Vagina (tissue), 2 donors: ENCODE measurements at regions not wholly inside any gene's neighbourhood (a gene's known extent, or its start where the extent isn't known, plus 50 kb on each side); places are given as distances from the start of the nearest gene placed in this dataset.

ENCODE experiments used
- DNase-seq, 2 donors: peaks; one replicate each; pipeline ENCODE4 v3.0.0-alpha.2; 2017; ENCODE audit errors: extremely low spot score in 2 of 2
- H3K27ac ChIP-seq: fragments of 200-600 bp; sonication (generic); one replicate; pipeline ENCODE4 v1.5.1; 2019
- H3K27me3 ChIP-seq: fragments of 200-600 bp; sonication (generic); one replicate; pipeline ENCODE4 v1.5.1; 2019
- H3K36me3 ChIP-seq, 2 donors: fragments of 200-600 bp; sonication (generic); one replicate each; pipeline ENCODE4 v1.5.1; 2017 to 2019
- H3K4me1 ChIP-seq: fragments of 200-600 bp; sonication (generic); one replicate; pipeline ENCODE4 v1.5.1; 2019
- H3K4me3 ChIP-seq, 2 donors: fragments of 200-600 bp; sonication (generic); 1 replicate in 1 of 2; 2 replicates in 1 of 2; pipeline ENCODE4 v1.5.1; 2016 to 2019
- H3K9me3 ChIP-seq: fragments of 200-600 bp; sonication (generic); one replicate; pipeline ENCODE4 v1.5.1; 2019
- CTCF ChIP-seq, 3 experiments: fragments of 450-650 bp in 2 of 3; fragments of 200-600 bp in 1 of 3; sonication (generic) in 1 of 3; IDR thresholded peaks; one replicate each; pipeline ENCODE4 v1.5.1; 2017 to 2019; ENCODE audit warnings: antibody characterized with exemption in 3 of 3, mild to moderate bottlenecking in 2 of 3, moderate library complexity in 2 of 3
- POLR2A ChIP-seq, 2 donors: fragments of 450-650 bp; IDR thresholded peaks; one replicate each; pipeline ENCODE4 v1.6.1; 2017; ENCODE audit warnings: antibody characterized with exemption in 2 of 2, mild to moderate bottlenecking in 2 of 2, moderate library complexity in 2 of 2
- POLR2AphosphoS5 ChIP-seq, 2 donors: sonication (generic); formaldehyde crosslinking; IDR thresholded peaks; one replicate each; pipeline ENCODE4 v1.9.0; 2017; ENCODE audit warnings: antibody characterized with exemption in 2 of 2, mild to moderate bottlenecking in 2 of 2, low read depth in 1 of 2; ENCODE audit not compliant: insufficient read depth in 1 of 2
- intact Hi-C: fragments of 100-400 bp; cut with DNase I; formaldehyde crosslinking; loops from one replicate; pipeline ENCODE4 v1.15.1; 2023

DNA sequence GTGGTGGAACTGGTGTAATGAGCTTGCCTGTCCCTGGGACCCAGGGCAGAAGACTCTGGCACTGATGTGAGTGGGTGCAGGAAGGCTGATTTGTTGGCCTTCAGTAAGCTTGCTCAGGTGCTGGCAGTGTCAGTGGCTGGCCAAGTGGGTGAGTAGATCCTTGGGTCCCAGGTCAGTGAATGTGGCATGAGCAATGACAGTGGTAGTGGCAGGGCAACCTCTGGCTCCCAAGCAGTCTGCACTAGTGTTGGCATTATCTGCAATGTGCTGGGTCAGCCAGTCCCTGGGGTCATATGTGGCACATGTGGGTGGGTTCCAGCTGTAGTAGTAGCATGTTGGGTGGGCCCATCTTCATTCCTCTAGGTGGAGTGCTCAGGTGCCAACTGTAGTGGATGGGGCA, 640.9 kb upstream of the GRM3 start:
- Histone ChIP-seq H3K27me3 (no peaks in the 10 kb centered on the region), H3K4me1 (no peaks in the 10 kb centered on the region), H3K36me3 (no peaks in the 10 kb centered on the region), H3K27ac (no peak overlapping the region), H3K4me3 (no peak overlapping the region), H3K9me3 (no peaks in the 10 kb centered on the region)
- DNase-seq = no peak
- intact Hi-C loops = no loop called here
- TF ChIP-seq POLR2AphosphoS5 (IDR thresholded peaks at IDR 0.05; ENCODE audit: insufficient read depth in 1 of 2, low read depth in 1 of 2) (no peak), CTCF (IDR thresholded peaks at IDR 0.05) (no peak), POLR2A (IDR thresholded peaks at IDR 0.05) (no peak)

GRCh38 chr7:85997515-85997914, 646.2 kb upstream of the GRM3 start:
- H3K4me3 ChIP-seq = no peak overlapping the region
- no peak overlapping the region for H3K27ac ChIP-seq
- TF ChIP-seq CTCF (IDR thresholded peaks at IDR 0.05) (no peak), POLR2A (IDR thresholded peaks at IDR 0.05) (no peak), POLR2AphosphoS5 (IDR thresholded peaks at IDR 0.05; ENCODE audit: insufficient read depth in 1 of 2, low read depth in 1 of 2) (no peak)
- no peaks in the 10 kb centered on the region for H3K36me3 ChIP-seq
- H3K27me3 ChIP-seq = no peaks in the 10 kb centered on the region
- intact Hi-C loops = no loop called here
- DNase-seq = no peak
- no peaks in the 10 kb centered on the region for H3K4me1 ChIP-seq
- H3K9me3 ChIP-seq = no peaks in the 10 kb centered on the region

GRCh38 chr7:85995101-85995500, 648.6 kb upstream of the GRM3 start:
- TF ChIP-seq CTCF (IDR thresholded peaks at IDR 0.05) (no peak), POLR2A (IDR thresholded peaks at IDR 0.05) (no peak), POLR2AphosphoS5 (IDR thresholded peaks at IDR 0.05; ENCODE audit: insufficient read depth in 1 of 2, low read depth in 1 of 2) (no peak)
- intact Hi-C loops = no loop called here
- Histone ChIP-seq H3K9me3 (no peaks in the 10 kb centered on the region), H3K27me3 (no peaks in the 10 kb centered on the region), H3K36me3 (no peaks in the 10 kb centered on the region), H3K4me3 (no peak overlapping the region), H3K4me1 (no peaks in the 10 kb centered on the region), H3K27ac (no peak overlapping the region)
- DNase-seq = no peak

DNA sequence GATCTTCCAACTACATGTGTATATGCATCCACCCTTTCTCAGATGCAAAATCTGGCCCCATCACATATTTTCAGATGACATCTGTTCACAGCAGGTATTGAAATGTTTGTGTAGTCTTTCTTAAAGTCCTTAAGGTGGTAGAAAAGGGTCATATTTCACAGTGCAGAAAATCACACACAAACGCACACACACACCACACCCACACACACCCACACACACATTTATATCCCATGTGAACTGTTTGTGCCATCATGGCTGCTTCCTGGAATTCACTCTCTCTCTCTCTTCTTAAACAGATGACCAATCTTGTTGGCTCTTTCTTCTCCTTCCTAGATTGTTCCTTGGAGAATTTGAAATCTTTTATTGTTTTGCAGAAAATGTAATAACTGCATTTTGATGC, 663.0 kb upstream of the GRM3 start:
- Histone ChIP-seq H3K4me3 (no peak overlapping the region), H3K27me3 (no peaks in the 10 kb centered on the region), H3K36me3 (no peaks in the 10 kb centered on the region), H3K9me3 (no peaks in the 10 kb centered on the region), H3K27ac (no peak overlapping the region), H3K4me1 (no peaks in the 10 kb centered on the region)
- no peak for DNase-seq
- intact Hi-C loops = no loop called here
- TF ChIP-seq POLR2AphosphoS5 (IDR thresholded peaks at IDR 0.05; ENCODE audit: insufficient read depth in 1 of 2, low read depth in 1 of 2) (no peak), CTCF (IDR thresholded peaks at IDR 0.05) (no peak), POLR2A (IDR thresholded peaks at IDR 0.05) (no peak)

GRCh38 chr7:85974176-85974575, 669.5 kb upstream of the GRM3 start:
- no peaks in the 10 kb centered on the region for H3K9me3 ChIP-seq
- H3K4me3 ChIP-seq = no peak overlapping the region
- H3K36me3 ChIP-seq = no peaks in the 10 kb centered on the region
- no peak for TF ChIP-seq CTCF (IDR thresholded peaks at IDR 0.05)
- TF ChIP-seq POLR2A (IDR thresholded peaks at IDR 0.05) = no peak
- DNase-seq = no peak
- intact Hi-C loops = no loop called here
- H3K27ac ChIP-seq = no peak overlapping the region
- H3K27me3 ChIP-seq = no peaks in the 10 kb centered on the region
- no peaks in the 10 kb centered on the region for H3K4me1 ChIP-seq
